Hypothalamus (tissue), 51 donors: ENCODE measurements at regions not wholly inside any gene's neighbourhood (a gene's known extent, or its start where the extent isn't known, plus 50 kb on each side); places are given as distances from the start of the nearest gene placed in this dataset.
"Not testable (repeated sequence)": the region's sequence is repeated elsewhere in the genome, so short reads cannot be mapped to it uniquely, and the experiment has no call there.

Experiments
- DNase-seq, 51 donors: peaks; one replicate each; lab custom pipeline; 2025; lab: John Stamatoyannopoulos, UW

- no peak for DNase-seq
Measured at GRCh38 chr4:57374866-57375595, 264.8 kb upstream of the IGFBP7 start.

- no peak for DNase-seq
Measured at GRCh38 chr4:57373991-57374390, 263.8 kb upstream of the IGFBP7 start.

GRCh38 chr4:57371671-57372070 lies 261.5 kb upstream of the IGFBP7 start:
- no peak for DNase-seq

GRCh38 chr4:57370691-57371090 lies 260.5 kb upstream of the IGFBP7 start:
- DNase-seq = no peak

GRCh38 chr4:57369446-57369845 lies 259.3 kb upstream of the IGFBP7 start:
- DNase-seq = no peak

GRCh38 chr4:57364255-57364654 lies 254.1 kb upstream of the IGFBP7 start:
- DNase-seq = no peak

GRCh38 chr4:57363346-57363745 lies 253.2 kb upstream of the IGFBP7 start:
- DNase-seq = no peak

- DNase-seq = no peak
Measured at GRCh38 chr4:57360681-57361080, 250.5 kb upstream of the IGFBP7 start.

GRCh38 chr4:57355101-57355665 lies 245.0 kb upstream of the IGFBP7 start:
- no peak for DNase-seq

GRCh38 chr4:57351731-57352130 lies 241.5 kb upstream of the IGFBP7 start:
- no peak for DNase-seq

- no peak for DNase-seq
Measured at GRCh38 chr4:57344296-57344695, 234.1 kb upstream of the IGFBP7 start.

GRCh38 chr4:57342411-57342810 lies 232.2 kb upstream of the IGFBP7 start:
- no peak for DNase-seq

- DNase-seq = not testable (repeated sequence)
Measured at GRCh38 chr4:57338861-57339260, 228.7 kb upstream of the IGFBP7 start.

- DNase-seq = no peak
Measured at GRCh38 chr4:57333684-57334083, 223.5 kb upstream of the IGFBP7 start.

GRCh38 chr4:57331959-57332358 lies 221.8 kb upstream of the IGFBP7 start:
- DNase-seq = no peak

GRCh38 chr4:57329279-57329678 lies 219.1 kb upstream of the IGFBP7 start:
- no peak for DNase-seq

- no peak for DNase-seq
Measured at GRCh38 chr4:57324673-57325307, 214.6 kb upstream of the IGFBP7 start.

- DNase-seq = no peak
Measured at GRCh38 chr4:57320849-57321248, 210.7 kb upstream of the IGFBP7 start.

GRCh38 chr4:57320217-57320616 lies 210.0 kb upstream of the IGFBP7 start:
- DNase-seq = no peak

GRCh38 chr4:57318703-57319102 lies 208.5 kb upstream of the IGFBP7 start:
- DNase-seq = no peak

GRCh38 chr4:57314636-57315035 lies 204.5 kb upstream of the IGFBP7 start:
- DNase-seq = no peak

GRCh38 chr4:57312296-57312695 lies 202.1 kb upstream of the IGFBP7 start:
- DNase-seq = no peak
